GM19351 (cell line): ENCODE measurements at regions not wholly inside any gene's neighbourhood (a gene's known extent, or its start where the extent isn't known, plus 50 kb on each side); places are given as distances from the start of the nearest gene placed in this dataset.
A peak's percentile ranks its signal among the peaks of the same experiment; 100 is the strongest.
"Not testable (repeated sequence)": the region's sequence is repeated elsewhere in the genome, so short reads cannot be mapped to it uniquely, and the experiment has no call there.

ENCODE experiments used
- ATAC-seq: cut with Tn5 transposase; IDR thresholded peaks from one replicate; pipeline ENCODE4 v1.9.1; 2021; ENCODE audit warnings: mild to moderate bottlenecking, moderate library complexity; ENCODE audit not compliant: unreplicated experiment

DNA sequence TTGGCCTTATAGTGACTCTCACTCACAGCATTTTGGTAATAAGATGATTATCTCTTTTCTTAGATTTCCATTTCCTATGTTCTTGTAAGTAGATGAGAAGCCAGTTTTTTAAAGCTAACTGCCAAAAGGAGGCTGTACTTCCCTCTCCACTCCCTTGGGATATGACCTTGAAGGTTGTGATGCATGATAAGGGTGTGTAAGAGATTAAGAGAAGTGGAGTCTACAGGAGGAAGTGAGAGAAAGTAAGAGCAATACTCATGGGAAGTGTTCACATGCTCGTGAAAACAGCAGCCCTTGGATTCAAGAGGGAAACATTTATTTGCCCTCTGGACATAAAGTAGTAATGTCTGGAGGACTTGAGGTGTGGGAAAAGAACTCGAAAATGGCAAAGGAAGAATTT is 171.5 kb downstream of the EVA1A start:
- ATAC-seq, result no peak

DNA sequence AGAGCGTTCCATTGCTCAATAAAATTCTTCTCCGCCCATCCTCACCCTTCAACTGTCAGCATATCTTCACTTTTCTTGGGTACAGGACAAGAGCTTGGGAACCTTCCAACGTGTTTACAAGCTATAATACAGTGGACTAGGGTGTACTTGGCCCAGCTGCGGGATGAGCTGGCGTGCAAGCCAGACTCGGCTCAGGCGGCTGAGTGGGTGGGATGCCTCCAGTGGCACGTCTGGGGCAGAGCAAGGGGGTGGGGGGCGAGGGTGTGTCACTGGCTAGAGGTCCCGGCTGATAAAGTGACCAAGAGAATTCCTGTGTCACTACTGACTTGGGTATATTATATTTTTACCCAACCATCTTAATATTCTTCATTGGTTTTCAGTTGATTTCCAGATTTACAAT is 179.7 kb downstream of the EVA1A start:
- ATAC-seq, result no peak

DNA sequence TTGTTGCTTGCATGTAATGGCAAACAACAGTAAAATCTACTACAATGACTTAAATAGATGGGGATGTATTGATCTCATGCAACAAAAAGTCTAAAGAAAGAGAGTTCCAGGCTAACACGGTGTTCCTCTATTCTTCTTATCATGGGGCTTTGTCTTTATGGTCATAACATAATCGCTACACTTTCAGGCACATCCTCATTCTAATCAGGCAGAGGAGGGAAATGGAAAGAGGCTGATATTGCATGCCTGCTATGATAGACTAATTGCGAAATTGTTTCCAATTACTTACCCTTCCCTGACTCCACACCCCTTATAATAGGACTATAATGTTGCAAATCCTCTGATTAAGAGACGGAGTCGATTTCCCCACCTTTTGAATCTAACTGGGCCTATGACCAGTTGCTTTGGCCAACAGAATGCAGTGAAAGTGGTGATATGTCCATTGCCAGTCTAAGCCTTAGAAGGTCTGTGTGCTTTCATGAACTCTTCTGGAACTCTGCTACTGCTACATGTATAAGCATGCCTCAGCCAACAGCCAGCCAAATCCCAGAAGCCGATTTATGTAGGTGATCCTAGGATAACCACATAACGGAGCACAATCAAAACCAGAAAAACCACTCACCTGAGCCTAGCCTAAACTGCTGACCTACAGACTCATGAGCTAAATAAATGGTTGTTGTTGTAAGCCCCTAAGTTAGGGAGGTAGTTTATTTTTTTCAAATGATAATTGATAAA is 180.3 kb upstream of the TACR1 start:
- no peak for ATAC-seq

DNA sequence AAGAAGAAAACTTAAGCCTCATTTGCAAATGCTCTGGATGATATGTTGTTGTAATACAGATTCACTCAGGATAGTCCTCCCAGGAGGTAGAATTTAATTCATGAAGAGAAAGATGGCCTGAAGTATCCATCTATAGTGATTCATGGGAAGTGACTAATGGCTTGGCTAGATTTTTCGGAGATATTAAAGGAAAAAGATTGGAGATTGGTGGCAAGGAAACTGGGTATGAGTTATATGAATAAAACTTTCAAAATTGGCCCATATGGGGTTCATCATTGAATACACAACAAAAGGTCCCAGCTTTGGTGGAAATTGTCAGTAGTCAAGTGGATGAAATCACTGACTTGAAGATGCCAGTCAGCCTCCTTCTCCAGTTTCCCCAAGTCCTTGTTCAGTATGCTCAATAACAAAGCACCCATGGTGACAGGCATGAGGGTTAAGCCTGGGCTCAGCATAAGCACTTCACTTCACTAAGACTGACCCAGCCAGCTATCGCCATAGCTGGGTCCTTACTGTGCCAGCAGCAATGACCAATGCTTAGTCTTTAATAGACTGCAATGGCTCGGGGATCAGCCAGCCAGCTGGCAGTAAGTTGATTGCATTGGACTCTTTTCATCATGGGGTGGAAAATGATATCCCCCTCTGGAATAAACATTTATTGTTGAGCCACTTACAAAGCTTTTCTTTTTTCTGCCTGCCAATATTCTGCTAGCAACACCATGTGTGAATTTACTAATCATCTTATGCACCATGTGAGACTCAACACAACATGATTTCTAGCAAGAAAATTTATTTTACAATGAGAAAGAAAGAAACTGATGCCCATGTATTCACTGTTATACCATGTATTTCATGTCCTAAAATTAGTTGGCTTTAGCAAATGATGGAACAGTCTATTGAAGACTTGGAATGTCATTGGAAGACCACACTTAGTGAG is 176.6 kb upstream of the TACR1 start:
- ATAC-seq, result no peak

DNA sequence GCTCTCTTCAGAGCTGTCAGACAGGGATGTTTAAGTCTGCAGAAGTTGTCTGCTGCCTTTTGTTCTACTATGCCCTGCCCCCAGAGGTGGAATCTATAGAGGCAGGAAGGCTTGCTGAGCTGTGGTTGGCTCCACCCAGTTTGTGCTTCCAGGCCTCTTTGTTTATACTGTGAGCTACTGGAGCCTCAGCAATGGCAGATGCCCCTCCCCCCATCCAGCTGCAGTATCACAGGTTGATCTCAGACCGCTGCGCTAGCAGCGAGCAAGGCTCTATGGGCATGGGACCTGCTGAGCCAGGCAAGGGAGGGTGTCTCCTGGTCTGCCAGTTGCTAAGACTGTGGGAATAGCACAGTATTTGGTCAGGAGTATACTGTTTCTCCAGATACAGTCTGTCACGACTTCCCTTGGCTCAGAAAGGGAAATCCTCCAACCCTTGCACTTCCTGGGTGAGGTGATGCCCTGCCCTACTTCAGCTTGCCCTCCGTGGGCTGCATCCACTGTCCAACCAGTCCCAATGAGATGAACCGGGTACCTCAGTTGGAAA is 175.2 kb upstream of the TACR1 start:
- not testable (repeated sequence) for ATAC-seq

DNA sequence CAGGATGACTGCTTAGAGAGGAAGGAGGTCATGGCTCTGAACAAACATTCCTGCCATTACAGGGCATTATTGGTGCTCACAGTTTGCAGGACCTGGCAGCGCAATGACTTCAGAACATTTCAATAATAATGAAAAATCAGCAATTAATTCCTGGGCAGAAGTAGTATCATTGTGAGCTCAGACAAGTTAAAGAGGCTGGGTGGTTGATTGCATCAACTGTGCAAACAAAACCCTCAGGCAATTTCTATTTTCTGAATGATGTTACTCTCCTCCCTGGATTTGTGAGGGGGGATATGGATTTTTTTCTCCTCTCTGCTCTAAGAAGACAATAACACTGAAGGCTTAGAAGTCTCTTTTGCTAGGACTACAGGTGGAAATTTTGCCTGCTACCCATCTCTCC is 168.1 kb upstream of the TACR1 start:
- no peak for ATAC-seq

DNA sequence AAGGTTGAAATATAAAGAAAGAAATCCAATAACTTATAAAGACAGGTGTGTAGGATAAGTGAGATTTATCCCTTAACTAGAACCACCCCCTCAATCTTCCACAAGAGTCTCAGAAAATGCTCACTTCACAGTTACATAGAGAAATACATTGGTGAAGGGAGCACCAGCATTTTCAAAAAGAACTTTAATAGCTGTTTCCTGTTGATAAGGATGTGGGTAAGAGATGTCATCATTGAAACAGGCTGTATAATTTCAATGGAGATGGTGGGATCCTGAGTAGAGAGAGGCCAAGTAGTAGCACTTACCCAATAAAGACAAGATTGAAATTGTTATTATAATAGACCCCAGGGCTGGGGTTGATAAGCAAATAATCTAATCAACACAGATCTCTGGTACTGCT is 162.2 kb upstream of the TACR1 start:
- ATAC-seq, result no peak

DNA sequence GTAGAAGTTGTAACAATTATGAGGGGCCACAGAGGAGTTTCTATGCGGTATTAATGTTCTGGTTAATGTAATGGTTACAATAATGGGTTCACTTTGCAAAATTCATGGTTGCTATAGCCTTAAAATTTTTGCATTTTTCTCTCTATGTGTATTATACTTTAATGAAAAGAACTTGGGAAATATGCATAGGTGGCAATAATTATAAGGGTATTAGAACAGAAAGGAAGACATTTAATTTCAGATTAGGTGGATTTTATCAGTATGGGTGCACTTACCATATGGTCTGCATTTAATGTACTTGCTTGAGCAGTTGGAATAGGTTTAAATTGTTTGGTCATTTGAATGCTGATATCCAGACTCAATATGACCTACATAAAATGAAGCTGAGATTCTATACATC is 161.6 kb upstream of the TACR1 start:
- ATAC-seq, result no peak

DNA sequence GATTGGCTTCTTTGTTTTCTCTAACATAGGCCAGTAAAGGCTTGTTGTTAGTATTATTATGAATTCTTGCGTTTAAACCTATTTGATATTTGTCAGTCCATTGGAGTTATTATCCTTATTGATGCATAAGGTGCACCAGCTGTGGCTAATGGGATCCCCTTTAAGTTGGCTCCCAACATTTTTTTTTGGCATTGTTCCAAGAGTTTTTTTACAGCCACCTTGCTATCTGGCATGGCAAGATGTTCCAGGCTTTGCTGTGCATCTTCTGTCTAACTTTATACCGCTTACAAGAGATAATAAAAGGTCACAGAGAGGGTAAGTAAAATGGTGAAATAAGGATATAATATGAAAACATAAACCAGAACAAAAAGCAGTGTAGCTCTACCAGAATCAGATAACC is 157.5 kb upstream of the TACR1 start:
- ATAC-seq, result no peak

DNA sequence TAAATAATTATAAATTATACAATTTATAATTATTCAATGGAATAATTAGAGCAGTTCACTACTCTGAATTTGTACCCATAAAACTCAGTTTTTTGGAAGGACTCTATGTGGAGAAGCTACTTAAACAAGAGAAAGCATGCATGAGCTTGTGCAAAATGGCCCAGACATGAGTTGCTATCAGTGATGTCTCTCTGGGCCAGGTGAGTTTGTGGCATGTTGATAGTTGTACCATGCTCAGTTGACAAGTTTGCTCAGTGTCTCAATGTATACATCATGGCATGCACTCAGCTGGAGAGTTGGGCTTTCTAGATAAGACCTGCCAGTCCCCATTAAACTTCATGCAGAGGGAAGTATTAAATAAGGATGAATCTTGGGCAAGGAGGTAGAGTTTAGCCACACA is 153.8 kb upstream of the TACR1 start:
- ATAC-seq, result no peak

DNA sequence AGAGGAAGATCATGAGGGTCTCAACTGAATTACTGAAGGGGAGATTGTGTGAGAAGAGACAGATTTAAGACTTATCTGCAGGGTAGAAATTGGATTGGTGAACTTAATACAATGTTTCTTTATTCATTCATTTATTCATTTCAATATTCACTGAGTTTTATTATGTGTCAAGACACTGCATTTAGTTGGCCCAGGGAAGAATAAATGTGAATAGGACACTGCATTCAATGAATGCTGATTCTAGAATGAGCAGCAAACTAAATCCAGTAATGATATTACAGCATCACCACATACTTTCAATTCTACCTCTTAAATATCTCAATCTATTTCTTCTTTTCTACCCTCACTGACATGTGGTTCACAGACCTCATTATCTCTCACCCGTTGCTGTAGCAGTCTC is 149.0 kb upstream of the TACR1 start:
- no peak for ATAC-seq

DNA sequence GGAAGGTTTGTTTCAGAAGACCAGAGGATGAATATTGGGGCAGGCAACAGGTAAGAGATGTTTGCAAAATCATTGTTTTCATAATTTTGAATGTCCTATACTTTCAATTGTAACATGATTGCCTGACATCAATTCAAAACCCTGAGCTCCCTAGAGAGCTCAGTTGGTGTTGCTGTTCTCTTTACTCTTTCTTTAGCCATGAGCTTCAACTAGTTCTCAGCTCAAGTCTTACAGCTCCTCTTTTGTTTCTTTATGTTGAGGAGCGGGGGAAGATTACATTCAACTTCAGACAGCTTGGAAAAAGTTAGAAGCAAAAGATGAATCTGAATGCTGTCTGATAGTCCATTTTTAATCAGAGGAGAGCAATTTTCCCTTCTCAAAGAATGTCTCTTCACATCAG is 144.8 kb upstream of the TACR1 start:
- no peak for ATAC-seq

DNA sequence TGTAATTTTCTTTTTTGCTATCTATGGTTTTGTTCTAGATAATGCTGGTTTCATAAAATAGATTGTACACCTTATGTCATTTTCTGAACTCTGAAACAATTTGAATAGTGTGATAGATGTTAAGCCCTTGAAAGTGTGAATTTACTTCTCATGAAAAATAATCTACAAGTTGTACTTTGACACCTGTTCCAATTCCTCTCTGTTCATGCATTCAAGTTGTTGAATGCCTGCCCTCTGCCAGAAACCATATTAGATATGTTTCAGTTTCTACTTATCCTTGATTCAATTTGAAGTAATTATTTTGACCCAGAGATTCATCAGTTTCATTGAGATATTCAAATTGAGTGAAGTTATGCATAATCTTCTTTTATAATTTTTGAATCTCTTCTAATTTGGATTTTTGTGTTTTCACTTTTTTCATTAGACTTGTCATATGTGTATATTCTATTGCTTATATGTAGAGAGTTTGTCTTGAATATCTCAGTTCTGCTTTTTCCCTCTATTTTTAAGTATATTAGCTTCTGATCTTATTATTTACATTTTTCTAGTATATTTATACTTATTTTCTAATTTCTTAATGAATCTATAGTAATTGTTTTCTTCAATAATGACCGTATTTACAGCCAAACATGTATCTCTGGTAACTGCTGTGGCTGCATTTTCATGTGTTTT is 143.3 kb upstream of the TACR1 start:
- ATAC-seq, result peak; percentile 79

DNA sequence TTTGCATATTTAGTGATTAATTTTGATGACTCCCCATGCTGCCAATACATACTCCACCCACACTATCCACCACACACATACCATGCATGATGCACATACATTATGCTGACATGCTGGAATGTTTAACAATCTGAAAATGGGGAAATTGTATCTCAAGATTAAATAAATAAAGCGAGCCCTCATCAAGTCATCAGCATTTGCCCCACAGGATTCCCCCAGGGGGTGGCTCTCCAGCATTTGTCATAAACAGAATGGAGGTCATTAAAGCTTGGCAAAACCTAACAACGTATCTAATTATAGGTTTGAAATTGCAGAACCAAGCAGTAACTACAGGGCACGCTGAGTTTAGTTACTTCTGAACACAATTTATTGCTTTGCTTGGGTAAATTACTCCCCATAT is 141.2 kb upstream of the TACR1 start:
- no peak for ATAC-seq

DNA sequence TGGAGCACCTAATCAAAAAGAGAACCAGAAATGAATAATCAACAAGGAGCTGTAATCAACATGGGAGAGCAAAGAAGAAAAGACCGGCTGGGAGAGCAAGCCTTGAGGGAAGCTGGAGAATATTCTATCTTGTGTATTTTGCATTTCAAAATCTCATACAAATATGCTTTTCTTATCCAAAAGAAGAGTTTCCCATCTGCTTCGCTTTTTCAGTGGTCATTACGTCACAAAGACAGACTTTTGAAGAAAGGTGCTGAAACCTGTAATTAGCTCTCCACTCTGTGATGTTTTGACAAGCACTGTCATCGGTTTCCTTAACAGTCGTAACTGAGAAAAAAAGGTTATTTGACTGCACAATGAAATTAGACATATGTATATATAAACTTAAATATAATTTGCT is 139.1 kb upstream of the TACR1 start:
- ATAC-seq, result no peak

DNA sequence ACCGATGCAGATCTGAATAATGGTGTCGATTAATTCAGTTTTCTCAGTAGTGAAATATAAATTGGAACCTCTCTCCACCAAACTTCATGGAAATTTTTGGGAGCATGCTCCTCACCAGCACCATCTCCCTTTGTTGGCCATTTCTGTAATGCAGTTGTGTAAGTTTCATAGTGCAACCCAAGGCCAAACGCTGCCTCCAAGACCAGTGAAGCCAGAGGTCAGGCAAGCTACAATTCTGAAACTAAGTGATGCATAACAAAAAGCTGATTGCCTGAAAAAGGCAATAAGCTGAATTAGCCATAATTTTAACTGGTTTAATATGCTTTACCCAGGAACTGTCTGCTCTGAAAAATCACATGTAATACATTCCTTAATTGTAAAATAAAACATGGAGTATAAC is 138.3 kb upstream of the TACR1 start:
- ATAC-seq, result no peak

DNA sequence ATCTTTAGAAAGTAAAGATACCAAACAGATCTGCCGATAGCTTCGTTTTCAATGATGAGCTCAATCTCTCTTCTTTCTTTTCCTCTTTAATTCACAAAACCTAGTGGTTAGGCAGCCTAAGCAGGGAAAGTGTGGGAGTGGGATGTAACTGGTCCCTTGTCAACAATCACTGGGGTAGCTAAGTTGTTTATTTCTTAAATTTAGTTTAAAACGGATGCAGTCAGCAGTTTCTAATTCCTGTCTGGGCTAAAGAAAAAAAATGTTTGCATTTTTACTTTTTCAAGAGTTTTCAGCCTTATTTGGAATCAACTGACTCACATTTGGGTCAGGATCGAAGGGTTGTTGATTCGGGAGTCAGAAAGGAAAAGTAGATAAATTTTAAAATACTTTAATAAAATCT is 137.7 kb upstream of the TACR1 start:
- ATAC-seq, result no peak

DNA sequence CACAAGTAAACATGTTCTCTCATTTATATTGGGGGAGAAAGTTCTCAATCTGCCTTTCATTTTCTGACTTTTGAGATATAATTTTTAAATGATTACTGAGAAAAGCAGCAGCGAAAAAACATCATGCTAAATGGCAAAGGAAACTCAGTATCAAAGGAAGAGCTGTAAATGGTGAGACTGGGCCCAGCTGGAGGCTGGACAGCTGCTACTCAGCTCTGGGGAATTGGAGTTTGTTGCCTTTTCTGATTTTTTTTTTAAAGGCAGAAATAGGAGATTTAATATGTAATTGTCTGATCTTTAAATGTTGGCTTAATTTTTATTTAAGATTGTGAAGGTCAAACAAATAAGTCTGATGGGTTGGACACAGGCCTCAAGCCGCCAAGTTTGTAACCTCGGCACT is 137.1 kb upstream of the TACR1 start:
- ATAC-seq, result no peak

DNA sequence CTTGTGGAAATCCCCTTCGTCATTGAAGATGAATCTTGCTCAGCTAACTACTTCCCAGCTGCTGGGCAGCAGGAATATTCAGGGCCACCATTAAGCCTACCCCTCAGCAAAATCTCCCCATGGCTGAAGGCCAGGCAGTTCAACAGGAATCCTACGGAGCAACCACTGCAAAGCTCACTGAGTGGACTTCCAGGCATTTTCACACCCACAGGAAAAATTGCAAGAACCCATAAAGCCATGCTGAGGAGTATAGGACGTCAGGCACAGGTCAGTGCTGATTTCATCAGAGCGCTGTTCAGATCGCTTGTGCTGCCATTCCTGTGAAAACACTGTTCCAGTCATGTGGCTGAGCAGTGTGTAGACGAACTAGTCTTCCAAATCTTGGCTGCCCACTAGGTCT is 134.8 kb upstream of the TACR1 start:
- no peak for ATAC-seq

DNA sequence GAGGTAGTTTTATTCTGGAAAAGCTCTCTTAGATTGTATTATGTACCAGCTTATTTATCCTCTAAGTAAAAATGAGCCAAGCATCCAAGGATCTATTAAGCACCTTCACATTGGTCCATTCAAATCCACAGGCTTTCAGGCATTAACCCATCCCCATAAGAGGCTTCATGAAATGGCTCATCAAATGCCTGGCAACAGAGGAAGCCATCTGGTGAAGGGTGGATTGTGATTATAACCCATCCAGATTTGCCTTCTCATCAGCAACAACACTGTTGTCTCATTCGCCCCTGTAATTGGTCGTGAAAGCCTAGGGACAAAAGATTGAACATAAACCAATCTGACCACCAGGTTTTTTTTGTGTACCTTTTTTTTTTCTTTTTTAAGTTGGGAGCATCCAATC is 134.3 kb upstream of the TACR1 start:
- no peak for ATAC-seq

DNA sequence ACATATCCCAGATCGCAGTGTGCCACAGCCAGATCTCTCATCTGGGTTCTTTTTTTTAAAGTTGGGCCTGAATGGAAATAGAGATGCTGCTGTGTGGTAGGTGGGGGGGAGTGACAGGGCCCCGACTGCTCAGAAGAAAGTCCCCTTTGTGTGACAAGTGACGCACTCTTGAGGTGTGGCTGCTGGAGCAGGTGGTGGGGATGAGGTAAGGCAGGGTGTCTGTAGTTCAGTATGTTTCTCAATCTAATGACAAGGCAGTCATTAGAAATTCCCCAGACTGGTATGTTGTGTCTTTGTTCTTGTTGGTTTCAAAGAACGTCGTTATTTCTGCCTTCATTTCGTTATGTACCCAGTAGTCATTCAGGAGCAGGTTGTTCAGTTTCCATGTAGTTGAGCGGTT is 128.8 kb upstream of the TACR1 start:
- no peak for ATAC-seq

DNA sequence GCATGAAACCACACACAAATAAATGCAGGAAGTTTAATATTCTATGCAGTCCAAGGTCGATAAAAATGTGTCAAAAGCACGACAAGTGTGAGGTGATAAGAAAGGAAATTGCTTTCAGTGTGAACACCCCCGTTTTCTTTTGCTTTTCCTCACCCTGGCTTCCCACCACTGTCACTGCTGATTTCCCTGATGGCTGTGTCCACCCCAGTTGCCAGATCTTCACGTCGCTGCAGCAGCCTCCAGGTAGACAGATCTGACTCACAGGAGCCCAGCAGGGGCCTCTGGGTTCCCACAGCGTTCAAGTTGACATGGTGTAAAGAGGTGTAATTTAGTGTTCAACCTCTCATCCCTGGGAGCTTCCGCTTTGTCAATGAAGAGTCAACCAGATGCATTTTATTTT is 128.0 kb upstream of the TACR1 start:
- ATAC-seq, result no peak
